ENCODE measurements at regions not wholly inside any gene's neighbourhood (a gene's known extent, or its start where the extent isn't known, plus 50 kb on each side); places are given as distances from the start of the nearest gene placed in this dataset.

GRCh38 chr1:29384496-29385015 is 148.2 kb downstream of the PTPRU start:
- ChIA-PET POLR2A (no interaction called here), CTCF (interaction anchor here (1.3 kb wide), 1 partner anchor 148 kb away, joined by 3 read pairs; no protein-coding TSS in a partner anchor)
- ATAC-seq = no peak
- TF ChIP-seq EHF (CRISPR knock-in tag; IDR thresholded peaks at IDR 0.05) (no peak), HMGXB4 (CRISPR knock-in tag; IDR thresholded peaks at IDR 0.05; ENCODE audit: borderline replicate concordance) (no peak), EP300 (IDR thresholded peaks at IDR 0.05) (no peak), BHLHE40 (IDR thresholded peaks at IDR 0.05; ENCODE audit: low read depth, low read length) (no peak), MYC (IDR thresholded peaks at IDR 0.05; ENCODE audit: borderline replicate concordance, low read length) (no peak), KDM1A (IDR thresholded peaks at IDR 0.05; ENCODE audit: low read depth) (no peak), ZSCAN20 (CRISPR knock-in tag; IDR thresholded peaks at IDR 0.05) (no peak), FOSB (CRISPR knock-in tag; IDR thresholded peaks at IDR 0.05) (no peak), TFCP2L1 (CRISPR knock-in tag; IDR thresholded peaks at IDR 0.05) (no peak)
- Histone ChIP-seq H3K4me3 (no peak overlapping the region), H3K27ac (no peak overlapping the region), H3K9me3 (peaks cover 5% of the 10 kb centered on the region; the same call in 2 of the 3 replicates), H3K4me2 (no peak overlapping the region), H3K4me1 (no peaks in the 10 kb centered on the region)
- 50% methylated on average over 7 of the region's 9 CpGs for WGBS (ENCODE audit: missing lambda C conversion rate)
- no peak for DNase-seq (ENCODE audit: low read depth in 1 of 2, low spot score in 1 of 2)
- no peak for FAIRE-seq

- no peaks in the 10 kb centered on the region for H3K4me1 ChIP-seq
- H3K4me2 ChIP-seq = no peak overlapping the region
- TF ChIP-seq PBX3 (IDR thresholded peaks at IDR 0.05) (no peak), NR3C1 (IDR thresholded peaks at IDR 0.05) (no peak), EHMT2 (IDR thresholded peaks at IDR 0.05; ENCODE audit: low read depth) (no peak), CTCF (IDR thresholded peaks at IDR 0.05) (no peak), MAX (IDR thresholded peaks at IDR 0.05) (no peak), ELK1 (IDR thresholded peaks at IDR 0.05; ENCODE audit: low read depth, low read length) (no peak), FOSL2 (IDR thresholded peaks at IDR 0.05) (no peak), FOSL2 (CRISPR knock-in tag; IDR thresholded peaks at IDR 0.05) (no peak), CBX8 (IDR thresholded peaks at IDR 0.05) (no peak), MYC (IDR thresholded peaks at IDR 0.05; ENCODE audit: borderline replicate concordance, low read length) (no peak), ATOH8 (CRISPR knock-in tag; IDR thresholded peaks at IDR 0.05; ENCODE audit: low read depth) (no peak), JUN (IDR thresholded peaks at IDR 0.05) (no peak), CEBPB (IDR thresholded peaks at IDR 0.05) (no peak), HOXB5 (CRISPR knock-in tag; IDR thresholded peaks at IDR 0.05) (no peak), BCL3 (IDR thresholded peaks at IDR 0.05) (no peak), KDM1A (IDR thresholded peaks at IDR 0.05; ENCODE audit: low read depth) (no peak), SREBF2 (IDR thresholded peaks at IDR 0.05) (no peak)
- ATAC-seq = no peak; a peak in 1 of 6 replicates
- no peak for DNase-seq (ENCODE audit: low read depth in 1 of 2, low spot score in 1 of 2)
- no peak overlapping the region for H3K4me3 ChIP-seq
- no peak for FAIRE-seq
- no peak overlapping the region for H3K27ac ChIP-seq
- peaks cover 11% of the 10 kb centered on the region; the same call in 2 of the 3 replicates for H3K9me3 ChIP-seq
- POLR2A ChIA-PET = no interaction called here
- CTCF ChIA-PET = interaction anchor here (1.3 kb wide), 1 partner anchor 147 kb away, joined by 3 read pairs; no protein-coding TSS in a partner anchor
- 28% methylated on average over 7 of the region's 7 CpGs for WGBS (ENCODE audit: missing lambda C conversion rate)
Measured at GRCh38 chr1:29383746-29384371, 147.5 kb downstream of the PTPRU start.
